ENCODE measurements at regions not wholly inside any gene's neighbourhood (a gene's known extent, or its start where the extent isn't known, plus 50 kb on each side); places are given as distances from the start of the nearest gene placed in this dataset.

GRCh38 chr18:38575648-38576047 lies 1010.0 kb upstream of the CELF4 start:
- TF ChIP-seq CTCF (conservative IDR thresholded peaks at IDR 0.05 in 1 of 2, IDR thresholded peaks at IDR 0.05 in 1 of 2; ENCODE audit: extremely low read depth in 1 of 2, insufficient read depth in 1 of 2, low read depth in 1 of 2, low read length in 2 of 2) (no peak), EZH2 (IDR thresholded peaks at IDR 0.05; ENCODE audit: borderline replicate concordance, low read length) (no peak)
